GM19035 (cell line): ENCODE measurements at regions not wholly inside any gene's neighbourhood (a gene's known extent, or its start where the extent isn't known, plus 50 kb on each side); places are given as distances from the start of the nearest gene placed in this dataset.
"Not testable (repeated sequence)": the region's sequence is repeated elsewhere in the genome, so short reads cannot be mapped to it uniquely, and the experiment has no call there.

Source experiments
- ATAC-seq: cut with Tn5 transposase; IDR thresholded peaks from one replicate; pipeline ENCODE4 v1.9.1; 2021; ENCODE audit not compliant: unreplicated experiment

GRCh38 chr1:55311979-55312378 is 96.8 kb upstream of the USP24 start:
- ATAC-seq: no peak

- ATAC-seq: no peak
These were observed 96.0 kb upstream of the USP24 start for GRCh38 chr1:55311057-55311641.

- no peak for ATAC-seq
These were observed 95.4 kb upstream of the USP24 start for GRCh38 chr1:55310505-55310971.

- ATAC-seq: no peak
These were observed 94.8 kb upstream of the USP24 start for GRCh38 chr1:55309786-55310504.

GRCh38 chr1:55309053-55309452 is 93.9 kb upstream of the USP24 start:
- ATAC-seq: no peak

GRCh38 chr1:55305735-55306134 is 90.6 kb upstream of the USP24 start:
- ATAC-seq: no peak

- ATAC-seq: no peak
These were observed 89.1 kb upstream of the USP24 start for GRCh38 chr1:55304229-55304740.

- ATAC-seq: no peak
These were observed 87.8 kb upstream of the USP24 start for GRCh38 chr1:55302972-55303371.

GRCh38 chr1:55301912-55302311 is 86.7 kb upstream of the USP24 start:
- ATAC-seq: no peak

GRCh38 chr1:55300975-55301374 is 85.8 kb upstream of the USP24 start:
- ATAC-seq: no peak

GRCh38 chr1:55298167-55298894 is 83.2 kb upstream of the USP24 start:
- ATAC-seq: no peak

- ATAC-seq: not testable (repeated sequence)
These were observed 81.1 kb upstream of the USP24 start for GRCh38 chr1:55296247-55296646.

- ATAC-seq: no peak
These were observed 74.5 kb upstream of the USP24 start for GRCh38 chr1:55289614-55290013.

GRCh38 chr1:55289042-55289441 is 73.9 kb upstream of the USP24 start:
- no peak for ATAC-seq

- ATAC-seq: peak; percentile 77
These were observed 73.1 kb upstream of the USP24 start for GRCh38 chr1:55288245-55288644.

- ATAC-seq: peak; percentile 51
These were observed 72.6 kb upstream of the USP24 start for GRCh38 chr1:55287723-55288122.

- ATAC-seq: no peak
These were observed 71.9 kb upstream of the USP24 start for GRCh38 chr1:55286856-55287602.

- ATAC-seq: no peak
These were observed 70.7 kb upstream of the USP24 start for GRCh38 chr1:55285834-55286233.

- no peak for ATAC-seq
These were observed 69.7 kb upstream of the USP24 start for GRCh38 chr1:55284856-55285255.

GRCh38 chr1:55282058-55282457 is 66.9 kb upstream of the USP24 start:
- no peak for ATAC-seq

- no peak for ATAC-seq
These were observed 65.6 kb upstream of the USP24 start for GRCh38 chr1:55280731-55281130.
